Brain microvascular endothelial cell (primary cell): ENCODE measurements at regions not wholly inside any gene's neighbourhood (a gene's known extent, or its start where the extent isn't known, plus 50 kb on each side); places are given as distances from the start of the nearest gene placed in this dataset.

Experiments used
- DNase-seq: peaks from one replicate; pipeline ENCODE4 v3.0.0-alpha.2; 2020
- H3K27ac ChIP-seq: fragments of 250-450 bp; sonication (Bioruptor Pico); 2 replicates; pipeline ENCODE4 v1.5.1; 2020; ENCODE audit warnings: mild to moderate bottlenecking, moderate library complexity
- H3K27me3 ChIP-seq: fragments of 250-450 bp; sonication (Bioruptor Pico); replicated peaks from 2 replicates; pipeline ENCODE4 v1.5.1; 2020; ENCODE audit warnings: mild to moderate bottlenecking
- H3K36me3 ChIP-seq: fragments of 250-450 bp; sonication (Bioruptor Pico); replicated peaks from 2 replicates; pipeline ENCODE4 v1.5.1; 2020; ENCODE audit warnings: mild to moderate bottlenecking
- H3K4me3 ChIP-seq: 2 replicates; pipeline ENCODE4 v1.5.1; 2011; ENCODE audit warnings: low read depth, mild to moderate bottlenecking, control low read depth, low read length, moderate library complexity
- CTCF ChIP-seq: IDR thresholded peaks from 2 replicates; pipeline ENCODE4 v1.5.1; 2011; ENCODE audit warnings: low read depth, mild to moderate bottlenecking, moderate library complexity, low read length, control low read depth, inconsistent platforms; ENCODE audit errors: missing control alignments
- in situ Hi-C: cut with HindIII; loops from 2 replicates; pipeline ENCODE4 v1.10.0; 2017; ENCODE audit warnings: low sequenced_read_pairs, low pct_ligation_motif_present

GRCh38 chr14:61930101-61930857 lies 168.1 kb downstream of the SNAPC1 start:
- Histone ChIP-seq H3K4me3 (no peak overlapping the region), H3K27me3 (no peaks in the 10 kb centered on the region), H3K36me3 (no peaks in the 10 kb centered on the region), H3K27ac (no peak overlapping the region)
- no peak for TF ChIP-seq CTCF
- in situ Hi-C loops: no loop called here
- DNase-seq: no peak

GRCh38 chr14:61932974-61933373 lies 170.8 kb downstream of the SNAPC1 start:
- H3K36me3 ChIP-seq: no peaks in the 10 kb centered on the region
- no peaks in the 10 kb centered on the region for H3K27me3 ChIP-seq
- no peak for TF ChIP-seq CTCF
- no peak overlapping the region for H3K4me3 ChIP-seq
- H3K27ac ChIP-seq: no peak overlapping the region
- DNase-seq: no peak
- in situ Hi-C loops: no loop called here

DNA sequence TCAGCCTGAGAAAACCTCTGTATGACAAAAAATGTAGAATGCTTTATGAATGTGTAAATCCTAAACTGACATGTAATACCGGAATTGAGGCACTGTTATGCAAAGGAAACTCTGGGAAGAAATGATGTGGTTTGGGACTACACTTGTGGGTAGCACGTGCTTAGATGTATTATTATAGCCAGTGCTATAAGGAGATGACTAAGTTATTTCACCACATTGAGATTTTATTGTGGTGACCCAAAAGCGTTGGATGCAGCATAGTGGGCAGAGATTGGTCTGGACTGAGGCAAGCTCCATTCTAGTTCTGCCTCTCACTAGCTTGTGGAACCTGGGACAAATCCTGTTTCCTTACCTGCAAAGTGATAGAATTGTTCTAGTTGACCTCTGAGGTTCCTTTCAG lies 172.2 kb downstream of the SNAPC1 start:
- DNase-seq: peak; percentile 94
- in situ Hi-C loops: no loop called here
- H3K36me3 ChIP-seq: no peaks in the 10 kb centered on the region

DNA sequence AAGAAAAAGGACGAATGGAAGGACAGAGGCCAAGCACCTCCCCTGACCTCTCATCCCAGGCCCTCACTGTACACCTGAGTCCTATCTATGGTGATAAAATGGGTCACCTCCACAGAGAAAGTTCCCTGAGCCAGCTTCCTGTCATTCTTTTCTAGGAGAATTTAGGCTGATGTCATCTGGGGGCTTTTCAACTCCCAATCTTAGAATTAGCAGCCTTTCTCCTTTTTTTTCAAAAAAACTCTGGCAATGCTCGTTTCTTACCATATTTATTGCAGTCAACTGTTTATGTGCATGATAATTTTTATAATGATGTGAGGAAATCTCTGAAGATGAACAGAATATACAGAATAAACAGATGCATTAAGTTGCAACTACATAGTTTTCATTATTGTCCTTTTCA lies 177.6 kb downstream of the SNAPC1 start:
- TF ChIP-seq CTCF: no peak
- H3K27me3 ChIP-seq: no peaks in the 10 kb centered on the region
- no peak overlapping the region for H3K4me3 ChIP-seq
- no peak for DNase-seq
- no peak overlapping the region for H3K27ac ChIP-seq
- in situ Hi-C loops: no loop called here
- no peaks in the 10 kb centered on the region for H3K36me3 ChIP-seq

More for the DNA sequence above, 172.2 kb downstream of the SNAPC1 start:
- Histone ChIP-seq H3K27me3 (no peaks in the 10 kb centered on the region), H3K4me3 (no peak overlapping the region), H3K27ac (peak overlapping the region; percentile 43)
- no peak for TF ChIP-seq CTCF

DNA sequence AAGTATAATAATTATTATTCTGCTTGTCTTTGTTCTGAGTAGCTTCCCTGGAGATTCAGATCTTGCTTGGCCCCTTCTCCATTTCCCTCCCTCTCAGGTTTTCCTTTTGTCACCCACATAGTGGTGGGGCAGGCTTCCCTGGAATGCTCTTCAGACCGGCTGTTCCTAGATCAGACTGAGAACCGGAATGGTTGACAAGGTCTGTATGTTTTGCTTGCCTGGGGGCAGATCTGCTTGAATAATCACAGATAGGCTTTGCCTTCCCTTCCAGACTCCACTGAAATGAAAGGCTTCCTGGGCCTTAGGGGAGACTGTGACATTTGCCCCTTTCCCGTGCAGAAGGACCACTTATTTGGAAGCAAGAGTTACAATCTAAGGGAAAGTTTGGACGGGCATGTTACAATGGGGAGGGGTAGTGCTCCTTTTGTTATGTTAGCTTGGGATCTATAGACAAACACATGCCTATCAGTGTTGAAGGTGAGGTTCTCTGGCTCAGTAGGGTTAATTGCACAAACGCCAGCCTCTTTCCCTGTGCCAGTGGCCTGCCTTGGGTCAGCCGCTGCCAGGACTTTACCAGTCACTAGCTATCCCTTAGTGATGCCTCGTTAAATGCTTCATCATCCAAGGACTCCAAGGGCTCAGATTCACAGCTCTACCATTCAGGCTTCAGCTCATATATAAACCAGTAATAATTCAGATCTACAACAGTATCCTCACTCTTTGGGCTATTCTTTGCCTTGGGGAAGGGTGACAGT lies 178.6 kb downstream of the SNAPC1 start:
- Histone ChIP-seq H3K27me3 (no peaks in the 10 kb centered on the region), H3K36me3 (no peaks in the 10 kb centered on the region), H3K4me3 (no peak overlapping the region), H3K27ac (no peak overlapping the region)
- in situ Hi-C loops: no loop called here
- DNase-seq: no peak
- TF ChIP-seq CTCF: no peak
